ENCODE measurements at regions not wholly inside any gene's neighbourhood (a gene's known extent, or its start where the extent isn't known, plus 50 kb on each side); places are given as distances from the start of the nearest gene placed in this dataset.

DNA sequence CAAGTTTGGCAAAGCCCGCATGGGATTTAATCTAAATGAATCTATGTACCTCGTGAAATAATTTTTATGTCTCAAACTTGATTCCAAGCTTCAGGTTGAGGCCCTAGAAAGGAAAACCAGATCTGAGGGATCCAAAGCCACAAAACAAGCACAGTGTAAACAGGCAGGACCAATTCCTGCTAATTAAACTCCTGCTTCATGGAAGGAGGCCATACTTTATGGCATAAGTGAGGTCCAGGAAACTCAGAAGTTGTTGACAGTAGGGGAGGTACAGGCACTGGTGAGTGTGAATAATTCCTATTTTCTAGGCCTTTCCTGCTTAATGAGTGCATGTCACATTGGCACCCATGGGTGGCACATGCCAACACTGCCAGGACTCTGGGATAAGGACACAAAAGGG is 648.6 kb upstream of the SGCD start:
- TF ChIP-seq, protein P1, sequence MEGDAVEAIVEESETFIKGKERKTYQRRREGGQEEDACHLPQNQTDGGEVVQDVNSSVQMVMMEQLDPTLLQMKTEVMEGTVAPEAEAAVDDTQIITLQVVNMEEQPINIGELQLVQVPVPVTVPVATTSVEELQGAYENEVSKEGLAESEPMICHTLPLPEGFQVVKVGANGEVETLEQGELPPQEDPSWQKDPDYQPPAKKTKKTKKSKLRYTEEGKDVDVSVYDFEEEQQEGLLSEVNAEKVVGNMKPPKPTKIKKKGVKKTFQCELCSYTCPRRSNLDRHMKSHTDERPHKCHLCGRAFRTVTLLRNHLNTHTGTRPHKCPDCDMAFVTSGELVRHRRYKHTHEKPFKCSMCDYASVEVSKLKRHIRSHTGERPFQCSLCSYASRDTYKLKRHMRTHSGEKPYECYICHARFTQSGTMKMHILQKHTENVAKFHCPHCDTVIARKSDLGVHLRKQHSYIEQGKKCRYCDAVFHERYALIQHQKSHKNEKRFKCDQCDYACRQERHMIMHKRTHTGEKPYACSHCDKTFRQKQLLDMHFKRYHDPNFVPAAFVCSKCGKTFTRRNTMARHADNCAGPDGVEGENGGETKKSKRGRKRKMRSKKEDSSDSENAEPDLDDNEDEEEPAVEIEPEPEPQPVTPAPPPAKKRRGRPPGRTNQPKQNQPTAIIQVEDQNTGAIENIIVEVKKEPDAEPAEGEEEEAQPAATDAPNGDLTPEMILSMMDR (IDR thresholded peaks at IDR 0.05): no peak
- TF ChIP-seq POLR2AphosphoS5 (IDR thresholded peaks at IDR 0.05): no peak
- TF ChIP-seq POLR2A (IDR thresholded peaks at IDR 0.05): no peak
- no peak for TF ChIP-seq EP300 (IDR thresholded peaks at IDR 0.05)
